HL-60 (cell line): ENCODE measurements at regions not wholly inside any gene's neighbourhood (a gene's known extent, or its start where the extent isn't known, plus 50 kb on each side); places are given as distances from the start of the nearest gene placed in this dataset.

Experiments used
- GABPA ChIP-seq: IDR thresholded peaks from 2 replicates; pipeline ENCODE4 v1.6.1; 2012; ENCODE audit warnings: low read depth
- TF ChIP-seq, protein P1 (sequence below): IDR thresholded peaks from one replicate; pipeline ENCODE4 v1.5.1; 2011; ENCODE audit warnings: low read length, control low read depth, inconsistent platforms; ENCODE audit not compliant: insufficient read depth

GRCh38 chr20:11380283-11380682 lies 537.4 kb upstream of the BTBD3 start:
- no peak for TF ChIP-seq GABPA
- TF ChIP-seq, protein P1, sequence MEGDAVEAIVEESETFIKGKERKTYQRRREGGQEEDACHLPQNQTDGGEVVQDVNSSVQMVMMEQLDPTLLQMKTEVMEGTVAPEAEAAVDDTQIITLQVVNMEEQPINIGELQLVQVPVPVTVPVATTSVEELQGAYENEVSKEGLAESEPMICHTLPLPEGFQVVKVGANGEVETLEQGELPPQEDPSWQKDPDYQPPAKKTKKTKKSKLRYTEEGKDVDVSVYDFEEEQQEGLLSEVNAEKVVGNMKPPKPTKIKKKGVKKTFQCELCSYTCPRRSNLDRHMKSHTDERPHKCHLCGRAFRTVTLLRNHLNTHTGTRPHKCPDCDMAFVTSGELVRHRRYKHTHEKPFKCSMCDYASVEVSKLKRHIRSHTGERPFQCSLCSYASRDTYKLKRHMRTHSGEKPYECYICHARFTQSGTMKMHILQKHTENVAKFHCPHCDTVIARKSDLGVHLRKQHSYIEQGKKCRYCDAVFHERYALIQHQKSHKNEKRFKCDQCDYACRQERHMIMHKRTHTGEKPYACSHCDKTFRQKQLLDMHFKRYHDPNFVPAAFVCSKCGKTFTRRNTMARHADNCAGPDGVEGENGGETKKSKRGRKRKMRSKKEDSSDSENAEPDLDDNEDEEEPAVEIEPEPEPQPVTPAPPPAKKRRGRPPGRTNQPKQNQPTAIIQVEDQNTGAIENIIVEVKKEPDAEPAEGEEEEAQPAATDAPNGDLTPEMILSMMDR = no peak
